HG03108 (cell line): ENCODE measurements at regions not wholly inside any gene's neighbourhood (a gene's known extent, or its start where the extent isn't known, plus 50 kb on each side); places are given as distances from the start of the nearest gene placed in this dataset.
"Not testable (repeated sequence)": the region's sequence is repeated elsewhere in the genome, so short reads cannot be mapped to it uniquely, and the experiment has no call there.

Source experiments
- ATAC-seq: cut with Tn5 transposase; IDR thresholded peaks from one replicate; pipeline ENCODE4 v1.9.1; 2021; ENCODE audit warnings: moderate library complexity; ENCODE audit not compliant: unreplicated experiment

DNA sequence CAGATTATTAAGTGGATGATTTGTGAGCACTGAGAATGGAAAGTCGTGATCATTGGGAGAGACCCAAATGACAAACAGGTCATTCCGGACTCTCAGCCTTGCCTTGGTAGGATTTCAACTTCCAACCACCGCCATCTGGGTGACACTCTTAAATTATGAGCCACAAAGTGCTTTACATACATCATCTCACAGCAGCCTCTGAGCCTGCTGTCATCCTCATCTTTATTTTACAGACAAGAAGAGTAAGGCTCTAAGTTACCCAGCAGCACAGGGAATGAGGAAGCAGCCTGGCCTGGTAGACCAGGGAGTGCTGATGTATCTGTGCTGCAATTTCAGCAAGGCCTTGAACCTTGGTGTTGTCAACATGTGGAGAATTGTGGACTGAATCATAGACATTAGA is 105.8 kb upstream of the TRIM2 start:
- ATAC-seq: no peak

DNA sequence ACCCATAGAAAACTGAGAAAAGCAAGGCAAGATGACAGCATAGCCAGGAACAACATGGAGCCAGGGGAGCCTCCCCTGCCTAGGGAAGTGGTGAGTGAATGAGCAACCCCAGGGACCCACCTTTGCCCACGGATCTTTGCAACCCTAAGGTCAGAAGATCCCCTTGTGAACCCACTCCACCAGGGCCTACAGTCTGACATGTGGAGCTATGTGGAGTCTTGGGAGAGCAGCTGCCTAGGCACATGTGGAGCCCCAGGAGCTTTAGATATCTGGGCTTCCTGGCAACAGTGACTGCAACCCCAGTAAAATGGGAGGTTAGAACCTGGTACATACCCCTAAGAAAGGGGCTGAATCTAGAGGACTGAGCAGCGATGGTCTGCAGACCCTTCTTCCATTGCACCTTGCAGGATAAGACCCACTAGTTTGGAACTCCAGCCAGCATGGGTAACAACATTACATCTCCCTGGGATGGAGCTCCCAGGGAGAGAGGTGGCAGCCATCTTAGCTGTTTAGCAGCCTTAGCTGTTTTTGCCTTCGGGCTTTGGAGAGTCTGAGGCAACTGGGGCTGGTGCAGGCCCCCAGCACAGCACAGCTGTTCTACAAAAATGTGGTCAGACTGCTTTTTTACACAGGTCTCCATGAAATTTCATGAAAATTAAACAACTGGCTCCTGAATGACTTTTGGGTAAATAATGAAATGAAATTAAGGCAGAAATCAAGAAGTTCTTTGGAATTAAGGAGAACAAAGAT is 104.7 kb upstream of the TRIM2 start:
- ATAC-seq: no peak

DNA sequence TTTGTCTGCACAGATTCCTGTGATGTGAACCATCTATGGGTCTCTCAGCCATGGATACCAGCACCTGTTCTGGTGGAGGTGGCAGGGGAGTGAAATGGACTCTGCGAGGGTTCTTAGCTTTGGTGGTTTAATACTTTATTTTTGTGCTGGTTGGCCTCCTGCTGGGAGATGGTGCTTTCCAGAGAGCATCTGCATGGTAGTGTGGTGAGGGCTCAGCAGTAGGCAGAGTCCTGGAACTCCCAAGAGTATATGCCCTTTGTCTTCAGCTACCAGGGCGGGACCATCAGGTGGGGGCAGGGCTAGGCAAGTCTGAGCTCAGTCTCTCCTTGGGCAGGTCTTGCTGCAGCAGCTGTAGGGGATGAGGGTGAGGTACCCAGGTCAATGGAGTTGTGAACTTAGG is 97.5 kb upstream of the TRIM2 start:
- ATAC-seq: not testable (repeated sequence)

DNA sequence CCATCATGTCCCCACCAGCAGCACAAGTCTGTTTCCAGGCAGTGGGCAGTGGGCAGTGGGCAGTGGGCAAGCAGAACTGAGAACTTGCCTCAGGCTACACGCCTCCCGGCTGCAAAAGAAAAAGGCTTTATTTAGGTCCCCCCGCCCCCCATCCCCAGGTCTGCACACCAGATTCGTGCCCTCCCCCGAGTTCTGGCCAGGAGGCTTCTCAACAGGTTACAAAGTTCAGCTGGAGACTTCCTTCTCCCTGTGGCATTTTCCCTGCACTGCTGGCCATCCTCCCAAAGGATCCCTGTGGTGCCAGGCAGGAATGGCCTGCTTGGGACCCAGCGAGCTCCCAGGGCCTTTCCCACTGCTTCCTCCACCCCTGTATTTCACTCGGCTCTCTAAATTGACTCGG is 97.0 kb upstream of the TRIM2 start:
- ATAC-seq: no peak

DNA sequence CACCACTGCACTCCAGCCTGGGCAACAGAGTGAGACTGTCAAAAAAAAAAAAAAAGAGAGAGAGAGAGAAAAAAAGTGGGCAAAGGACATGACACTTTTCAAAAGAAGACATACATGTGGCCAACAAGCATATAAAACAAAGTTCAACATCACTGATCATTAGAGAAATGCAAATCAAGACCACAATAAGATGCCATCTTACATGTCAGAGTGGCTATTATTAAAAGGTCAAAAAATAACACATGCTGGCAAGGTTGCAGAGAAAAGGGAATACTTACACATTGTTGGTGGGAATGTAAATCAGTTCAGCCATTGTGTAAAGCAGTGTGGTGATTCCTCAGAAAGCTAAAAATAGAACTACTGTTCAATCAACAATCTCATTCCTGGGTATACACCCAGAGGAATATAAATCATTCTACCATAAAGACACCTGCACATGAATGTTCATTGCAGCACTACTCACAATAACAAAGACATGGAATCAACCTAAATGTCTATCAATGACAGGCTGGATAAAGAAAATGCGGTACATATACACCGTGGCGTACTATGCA is 94.9 kb upstream of the TRIM2 start:
- ATAC-seq: no peak

DNA sequence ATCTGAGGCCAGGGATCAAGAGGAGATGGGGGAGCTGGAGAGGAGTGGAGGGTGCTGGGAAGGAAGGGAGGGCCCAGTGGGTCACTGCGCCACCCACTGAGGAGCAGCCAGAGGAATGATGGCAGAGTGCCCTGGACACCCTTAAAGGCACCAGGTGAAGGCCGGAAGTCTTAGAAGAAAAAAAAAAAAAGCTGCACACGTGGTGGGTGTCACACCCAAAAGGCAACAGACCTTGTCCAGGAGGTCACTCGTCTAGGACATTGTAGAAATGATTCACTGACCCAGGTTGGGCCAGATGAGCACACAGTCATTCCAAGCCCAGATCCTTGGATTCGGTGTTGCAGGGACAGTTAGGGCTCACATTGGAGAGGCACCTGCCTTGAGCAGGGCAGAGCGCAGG is 93.5 kb upstream of the TRIM2 start:
- no peak for ATAC-seq

DNA sequence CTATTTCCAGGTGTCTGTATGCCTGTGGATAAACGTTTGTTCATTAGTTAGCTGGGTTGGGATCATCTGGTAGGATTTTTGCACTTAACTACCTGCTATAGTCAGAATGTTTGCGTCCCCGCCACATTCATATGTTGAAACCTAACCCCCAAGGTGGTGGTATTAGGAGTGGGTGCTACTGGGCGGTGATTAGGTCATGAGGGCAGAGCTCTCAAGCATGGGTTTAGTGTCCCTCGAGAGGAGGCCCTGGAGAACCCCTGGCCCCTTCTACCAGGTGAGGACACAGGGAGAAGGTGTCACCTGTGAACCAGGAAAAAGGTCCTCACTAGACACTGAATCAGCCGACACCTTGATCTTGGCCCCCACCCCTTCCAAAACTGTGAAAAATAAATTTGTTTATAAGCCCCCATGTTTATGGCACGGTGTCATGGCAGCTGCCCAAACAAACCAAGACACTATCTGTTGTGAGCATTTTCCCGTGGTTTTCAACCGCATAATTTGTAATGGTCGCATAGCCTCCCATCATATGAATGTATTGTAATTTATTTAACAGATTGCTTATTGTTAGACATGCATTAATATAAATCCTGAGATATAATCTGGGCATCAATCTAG is 92.7 kb upstream of the TRIM2 start:
- no peak for ATAC-seq

DNA sequence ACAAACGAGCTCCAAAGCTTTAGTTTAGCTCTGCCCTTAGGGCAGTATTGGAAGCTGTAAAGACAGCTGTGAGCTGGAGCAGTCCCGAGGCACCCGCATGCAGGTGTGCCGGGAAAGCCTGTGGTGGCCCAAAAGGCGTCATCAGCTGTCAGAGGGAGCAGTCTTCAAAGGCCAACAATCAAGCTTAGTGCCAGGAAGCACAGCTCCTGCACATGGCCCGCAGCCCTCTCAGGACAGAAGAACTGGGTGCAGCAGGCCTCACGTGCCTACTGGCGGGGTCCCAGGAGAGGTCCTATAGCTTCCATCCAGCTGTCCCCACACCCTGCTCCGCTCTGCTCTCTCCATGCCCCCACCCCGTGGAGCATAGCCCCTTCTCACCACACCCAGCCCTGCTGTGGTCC is 92.2 kb upstream of the TRIM2 start:
- no peak for ATAC-seq

DNA sequence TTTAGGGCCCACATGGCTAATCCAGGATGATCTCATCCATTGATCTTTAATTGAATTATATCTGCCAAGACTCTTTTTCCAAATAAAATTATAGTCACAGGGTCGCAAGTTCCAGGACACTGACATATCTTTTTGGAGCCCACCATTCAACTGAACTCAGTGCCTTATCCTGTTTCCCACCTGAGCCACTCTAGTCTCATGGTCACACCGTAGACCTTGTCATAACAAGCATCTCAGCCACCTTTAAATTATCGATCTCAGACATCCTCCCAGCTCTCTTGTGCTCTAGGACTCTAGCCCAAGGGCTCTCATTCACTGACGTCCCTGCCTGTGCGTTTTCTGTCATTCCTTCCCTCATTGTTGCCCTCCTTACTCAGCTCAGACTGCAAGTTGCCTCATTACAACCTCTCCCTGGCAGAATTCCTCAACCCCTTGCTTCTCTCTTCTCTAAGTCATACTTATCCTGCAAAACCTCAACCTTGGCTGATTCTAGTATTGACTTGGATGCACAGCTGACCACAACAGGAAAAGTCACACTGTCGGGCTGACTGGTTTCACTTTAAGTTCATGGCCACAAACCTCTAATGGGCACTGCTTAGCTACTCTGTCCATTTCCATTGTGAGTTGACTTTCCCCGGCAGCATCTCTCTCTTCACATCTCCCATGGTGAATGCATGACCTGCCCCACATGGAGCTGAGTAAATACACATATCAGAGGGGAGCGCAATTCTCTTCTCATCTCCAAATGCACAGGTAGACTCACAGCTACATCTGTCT is 91.0 kb upstream of the TRIM2 start:
- ATAC-seq: no peak

DNA sequence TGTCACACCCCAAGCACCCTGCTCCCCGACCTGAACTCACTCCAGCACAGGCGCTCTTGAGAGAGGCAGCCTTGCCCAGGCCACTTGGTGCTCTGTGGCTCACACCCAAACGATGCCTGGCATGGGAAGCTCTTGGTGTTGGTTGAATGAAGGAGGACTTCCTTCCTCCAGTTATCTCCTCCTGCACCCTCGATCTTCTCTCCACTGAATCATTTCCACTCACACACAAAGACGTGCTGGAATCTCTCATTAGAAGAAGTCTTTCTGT is 90.5 kb upstream of the TRIM2 start:
- ATAC-seq: no peak

DNA sequence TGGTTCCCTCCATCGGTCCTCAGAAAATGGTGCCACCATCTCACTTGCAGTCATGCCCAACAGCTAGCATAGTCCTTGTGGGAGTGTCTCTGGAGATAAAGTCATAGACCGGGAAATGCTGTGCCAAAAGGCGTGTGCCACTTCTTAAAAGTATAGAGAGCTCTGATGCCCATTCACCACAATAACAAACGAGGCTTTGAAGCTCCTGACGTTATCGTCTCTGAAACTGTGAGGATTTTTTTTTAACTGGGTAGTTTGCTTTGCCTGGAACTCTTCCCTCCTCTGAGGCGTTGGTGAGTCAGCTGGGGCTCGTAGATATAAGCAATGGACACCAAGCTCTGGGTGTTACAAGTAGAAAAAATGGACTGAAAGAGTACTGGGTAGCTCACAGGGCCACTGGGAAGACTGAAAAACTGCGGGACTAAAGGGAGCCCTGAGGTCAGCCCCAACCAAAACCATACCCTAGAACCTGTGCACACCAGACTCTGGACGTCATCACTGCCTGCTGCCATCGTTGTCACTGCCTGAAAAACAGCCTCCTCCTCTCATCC is 89.4 kb upstream of the TRIM2 start:
- no peak for ATAC-seq

DNA sequence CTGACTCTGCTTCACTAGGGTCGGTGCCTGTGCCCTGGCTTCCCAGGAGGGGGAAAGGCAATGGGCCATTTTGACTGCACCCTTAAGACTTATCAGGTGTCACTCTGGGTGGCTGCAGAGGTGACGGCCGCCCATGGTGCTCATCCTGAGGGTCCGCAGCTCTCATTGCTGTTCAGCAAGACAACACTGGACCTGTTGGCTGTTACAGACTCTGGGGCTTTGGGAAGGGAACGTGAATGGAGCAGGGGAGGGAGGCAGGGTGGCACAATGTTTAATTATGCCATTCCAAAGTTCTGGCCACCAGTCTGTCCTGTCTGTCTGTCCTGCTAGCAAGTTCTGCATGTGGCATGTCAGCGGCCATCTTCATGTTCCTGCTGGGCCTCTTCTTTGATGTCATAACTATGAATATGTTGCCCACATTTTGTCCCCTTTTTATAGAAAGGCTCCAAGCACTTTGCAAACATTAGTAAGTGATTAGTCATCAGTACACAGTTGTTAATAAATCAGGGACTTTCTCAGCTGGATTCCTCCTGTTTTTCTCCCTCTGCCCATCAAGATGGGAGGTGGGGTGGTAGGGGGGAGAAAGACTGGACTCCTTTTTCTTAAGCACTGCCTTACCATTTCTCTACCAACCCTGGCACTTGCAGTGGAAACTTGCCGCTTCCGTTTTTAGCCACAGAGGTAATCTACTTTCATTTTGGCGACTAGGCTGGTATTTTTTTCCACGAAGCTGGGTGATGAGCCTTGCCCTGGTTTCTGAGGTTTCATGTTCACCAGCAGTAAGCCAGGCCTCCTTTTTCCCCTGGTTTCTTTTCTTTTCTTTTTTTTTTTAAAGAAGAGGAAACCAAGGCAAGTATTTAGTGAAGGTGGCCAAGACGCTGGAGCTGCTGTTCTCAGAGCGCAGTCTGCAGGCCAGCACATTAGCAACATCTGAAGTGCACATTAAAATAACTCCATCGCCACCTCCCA is 88.6 kb upstream of the TRIM2 start:
- peak; percentile 82 for ATAC-seq

DNA sequence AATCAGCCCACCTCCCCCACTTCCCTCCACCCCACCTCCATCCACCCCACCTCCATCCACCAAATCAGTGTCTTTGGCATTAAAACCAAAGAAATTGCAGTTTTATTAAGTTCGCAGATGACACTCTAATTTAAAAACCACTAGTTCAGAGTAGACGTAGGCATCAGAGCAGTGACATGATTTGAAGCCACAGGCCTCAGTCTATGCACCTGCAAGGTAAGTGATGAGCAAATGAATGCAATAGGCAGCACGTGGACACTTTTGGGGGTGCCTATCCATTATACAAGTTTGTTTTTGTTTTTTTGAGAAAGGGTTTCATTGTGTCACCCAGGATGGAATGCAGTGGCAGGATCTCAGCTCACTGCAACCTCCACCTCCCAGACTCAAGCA is 88.0 kb upstream of the TRIM2 start:
- no peak for ATAC-seq

DNA sequence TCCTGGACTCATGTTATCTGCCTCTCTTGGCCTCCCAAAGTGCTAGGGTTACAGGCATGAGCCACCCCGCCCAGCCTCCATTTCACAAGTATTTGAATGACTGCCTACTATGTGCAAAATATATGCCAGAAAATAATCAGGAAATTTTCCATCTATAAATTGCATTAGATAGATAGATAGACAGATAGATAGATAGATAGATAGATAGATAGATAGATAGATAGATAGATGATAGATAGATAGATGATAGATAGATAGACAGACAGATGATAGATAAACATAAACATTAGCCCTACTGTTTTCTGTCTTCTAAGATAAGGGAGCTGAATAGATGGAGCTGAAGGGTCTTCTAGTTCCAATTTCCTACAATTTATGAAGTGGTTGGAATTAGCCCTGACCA is 87.4 kb upstream of the TRIM2 start:
- ATAC-seq: no peak

DNA sequence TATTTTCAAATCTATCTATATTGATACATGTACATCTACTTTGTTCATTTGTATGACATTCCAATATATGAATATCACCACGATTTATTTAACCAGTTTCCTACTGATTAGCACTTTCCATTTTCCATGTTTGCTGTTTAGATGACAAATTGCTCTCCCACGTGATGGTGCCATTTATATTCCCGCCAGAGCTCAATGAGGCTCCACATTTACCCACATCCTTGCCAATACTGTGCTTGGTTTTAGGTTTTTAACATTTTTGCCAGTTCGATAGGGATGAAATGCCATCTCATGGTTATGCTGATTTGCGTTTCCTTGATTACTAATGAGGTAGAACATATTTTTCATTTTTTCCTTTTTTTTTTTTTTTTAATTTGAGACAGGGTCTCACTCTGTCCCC is 86.7 kb upstream of the TRIM2 start:
- no peak for ATAC-seq

DNA sequence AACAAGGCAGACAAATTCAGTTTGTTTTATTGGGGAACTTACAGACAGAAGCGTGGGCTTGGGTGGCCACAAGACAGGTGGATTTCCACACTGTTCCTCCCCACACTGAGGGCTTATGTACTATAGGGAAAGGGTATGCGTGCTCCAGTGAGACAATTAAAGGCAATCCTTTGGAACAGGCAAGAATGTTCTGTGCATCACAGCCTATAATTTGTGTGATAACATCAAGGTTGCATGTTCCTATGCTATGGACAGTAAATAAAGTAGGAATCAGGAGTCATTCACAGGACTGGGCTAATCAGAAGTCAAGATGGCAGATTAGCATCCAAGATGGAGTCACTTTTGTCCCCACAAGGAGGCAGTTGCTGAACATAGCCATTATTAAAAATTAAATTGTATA is 84.6 kb upstream of the TRIM2 start:
- ATAC-seq: no peak

DNA sequence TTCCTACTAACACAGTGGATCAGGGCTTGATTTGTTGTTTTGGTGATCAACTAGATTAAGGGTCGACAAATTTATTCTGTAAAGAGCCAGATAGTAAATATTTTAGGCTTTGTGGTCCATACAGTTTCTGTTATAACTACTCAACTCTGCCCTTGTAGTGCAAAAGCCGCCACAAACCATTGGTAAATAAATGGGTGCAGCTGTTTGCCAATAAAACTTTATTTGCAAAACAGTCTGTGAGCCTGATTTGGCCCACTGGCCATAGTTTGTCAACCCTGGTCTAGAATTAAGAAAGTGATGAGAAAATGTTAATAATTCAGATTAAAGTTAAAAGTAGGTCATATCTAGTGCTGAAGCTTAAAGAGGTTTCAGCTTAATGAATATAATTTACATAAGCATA is 84.0 kb upstream of the TRIM2 start:
- no peak for ATAC-seq

DNA sequence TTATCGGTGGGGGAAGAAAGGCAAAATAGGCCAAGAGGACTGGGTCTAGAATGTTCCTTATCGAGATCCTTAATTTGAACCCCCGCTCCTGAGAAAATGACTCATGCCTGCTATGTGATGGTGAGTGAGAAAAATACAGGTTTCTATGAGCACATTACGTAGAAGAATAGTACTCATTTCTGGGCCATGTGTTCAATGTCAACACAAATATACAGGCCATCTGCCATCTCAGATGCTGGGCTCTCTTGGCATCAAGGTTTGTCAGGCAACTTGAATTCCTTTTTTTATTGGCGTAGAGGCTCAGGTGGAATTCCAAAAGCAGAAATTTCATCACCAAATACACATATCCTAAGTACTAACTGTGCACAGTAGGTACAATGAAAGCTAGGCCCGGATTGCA is 81.4 kb upstream of the TRIM2 start:
- ATAC-seq: no peak

DNA sequence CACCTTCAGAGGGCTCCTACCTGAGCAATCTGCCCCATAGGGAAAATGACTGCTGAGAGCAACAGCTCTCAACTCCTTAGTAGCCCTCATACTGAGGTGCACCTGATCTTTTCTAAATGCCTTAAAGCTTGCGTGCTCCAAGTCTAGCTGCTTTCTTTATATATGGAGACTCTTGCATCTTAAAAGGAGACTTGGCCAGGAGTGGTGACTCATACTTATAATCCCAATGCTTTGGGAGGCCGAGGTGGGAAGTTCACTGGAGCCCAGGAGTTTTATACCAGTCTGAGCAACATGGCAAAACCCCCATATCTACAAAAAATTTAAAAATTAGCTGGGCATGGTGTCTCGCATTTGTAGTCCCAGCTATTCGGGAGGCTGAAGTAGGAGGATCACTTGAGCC is 78.1 kb upstream of the TRIM2 start:
- no peak for ATAC-seq

DNA sequence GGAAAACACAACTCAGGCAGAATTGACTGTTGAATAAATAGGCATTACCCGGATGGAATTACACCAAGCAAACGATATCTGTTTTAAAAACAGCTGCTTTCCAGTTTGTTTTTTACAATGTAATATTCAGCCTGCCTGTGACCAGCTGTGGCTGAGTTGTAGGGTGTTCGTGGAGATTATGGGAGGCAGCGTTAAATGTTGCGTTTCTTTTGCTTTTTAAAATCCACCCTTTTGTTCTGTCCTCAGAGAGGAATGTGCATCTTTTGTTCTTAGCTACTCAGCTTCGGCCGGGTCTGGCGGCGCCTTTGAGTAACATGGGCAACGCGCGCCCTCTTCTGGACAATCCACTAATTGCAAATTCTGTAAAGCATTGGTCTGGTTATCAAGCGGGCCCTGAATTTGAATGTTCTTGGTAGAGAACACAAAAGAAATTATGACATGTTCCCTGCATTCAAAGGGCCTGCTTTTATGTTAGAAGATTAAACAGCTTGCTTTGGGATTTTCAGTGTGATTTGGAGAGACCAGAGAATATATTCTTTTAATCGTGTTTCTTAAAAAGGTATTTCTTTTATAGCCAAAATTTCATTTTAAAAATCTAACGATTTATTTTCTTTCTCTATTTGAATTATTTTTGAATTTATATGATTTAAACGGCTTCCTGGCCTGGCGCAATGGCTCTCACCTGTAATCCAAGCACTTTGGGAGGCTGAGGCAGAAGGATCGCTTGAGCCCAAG is 76.3 kb upstream of the TRIM2 start:
- no peak for ATAC-seq
